GM12865 (cell line): ENCODE measurements at regions not wholly inside any gene's neighbourhood (a gene's known extent, or its start where the extent isn't known, plus 50 kb on each side); places are given as distances from the start of the nearest gene placed in this dataset.

Experiments
- DNase-seq: peaks from one replicate; pipeline ENCODE4 v3.0.0; 2010; ENCODE audit warnings: low read depth
- H3K4me3 ChIP-seq: 2 replicates; pipeline ENCODE4 v1.5.1; 2011; ENCODE audit warnings: mild to moderate bottlenecking, low read depth, low read length, control low read depth
- CTCF ChIP-seq: IDR thresholded peaks from 2 replicates; pipeline ENCODE4 v1.5.1; 2011; ENCODE audit warnings: low read length, control low read depth, low read depth, inconsistent platforms; ENCODE audit not compliant: insufficient read depth; ENCODE audit errors: missing control alignments

- no peak overlapping the region for H3K4me3 ChIP-seq
- no peak for TF ChIP-seq CTCF
- peak; percentile 32 for DNase-seq
Measured at GRCh38 chr20:43821795-43822194, 92.9 kb upstream of the TOX2 start.

- no peak overlapping the region for H3K4me3 ChIP-seq
- no peak for DNase-seq
- no peak for TF ChIP-seq CTCF
Measured at GRCh38 chr20:43820731-43821330, 93.8 kb upstream of the TOX2 start.

- H3K4me3 ChIP-seq, result no peak overlapping the region
- TF ChIP-seq CTCF, result no peak
- DNase-seq, result no peak
Measured at GRCh38 chr20:43812216-43812615, 85.4 kb upstream of the GTSF1L start.

- no peak overlapping the region for H3K4me3 ChIP-seq
- no peak for DNase-seq
- no peak for TF ChIP-seq CTCF
Measured at GRCh38 chr20:43809206-43809819, 82.5 kb upstream of the GTSF1L start.

- no peak overlapping the region for H3K4me3 ChIP-seq
- no peak for DNase-seq
- TF ChIP-seq CTCF, result no peak
Measured at GRCh38 chr20:43804781-43805180, 78.0 kb upstream of the GTSF1L start.

- no peak overlapping the region for H3K4me3 ChIP-seq
- DNase-seq, result no peak
- TF ChIP-seq CTCF, result no peak
Measured at GRCh38 chr20:43803276-43803675, 76.5 kb upstream of the GTSF1L start.

- DNase-seq, result no peak
- TF ChIP-seq CTCF, result no peak
Measured at GRCh38 chr20:43800186-43800585, 73.4 kb upstream of the GTSF1L start.

More at GRCh38 chr20:43800186-43800585, 73.4 kb upstream of the GTSF1L start:
- H3K4me3 ChIP-seq, result no peak overlapping the region
